Natural killer cell (primary cell): ENCODE measurements at regions not wholly inside any gene's neighbourhood (a gene's known extent, or its start where the extent isn't known, plus 50 kb on each side); places are given as distances from the start of the nearest gene placed in this dataset.

Source experiments
- ATAC-seq, 3 donors: fragments of 150-1000 bp in 2 of 3; fragments of 200-7000 bp in 1 of 3; cut with Tn5 transposase; 1 replicate in 1 of 3; 2 replicates in 2 of 3; pipeline ENCODE4 v1.10.0; 2021; ENCODE audit warnings: mild to moderate bottlenecking in 2 of 3, moderate library complexity in 2 of 3
- DNase-seq, 2 donors: peaks; one replicate each; pipeline versions ENCODE4 v3.0.0 to v3.0.0-alpha.2; 2013 to 2021; ENCODE audit warnings: mixed read lengths in 1 of 2
- H3K27ac ChIP-seq: one replicate; pipeline ENCODE4 v1.5.1; 2013; ENCODE audit warnings: mild to moderate bottlenecking, low read length
- H3K27me3 ChIP-seq: one replicate; pipeline ENCODE4 v1.6.1; 2013; ENCODE audit warnings: low read length; ENCODE audit not compliant: control insufficient read depth, insufficient read depth
- H3K36me3 ChIP-seq: one replicate; pipeline ENCODE4 v1.6.1; 2013; ENCODE audit warnings: low read length; ENCODE audit not compliant: control insufficient read depth, insufficient read depth
- H3K4me1 ChIP-seq: one replicate; pipeline ENCODE4 v1.6.1; 2013; ENCODE audit warnings: low read length; ENCODE audit not compliant: control insufficient read depth, insufficient read depth
- H3K4me3 ChIP-seq: one replicate; pipeline ENCODE4 v1.5.1; 2013; ENCODE audit warnings: low read length
- H3K9me3 ChIP-seq: one replicate; pipeline ENCODE4 v1.6.1; 2013; ENCODE audit warnings: low read length; ENCODE audit not compliant: control insufficient read depth, insufficient read depth
- H3K27ac Mint-ChIP-seq, 2 donors: one replicate each; pipeline ENCODE4 v1.8.0; 2022; ENCODE audit warnings: mild to moderate bottlenecking in 2 of 2, mixed read lengths in 2 of 2, moderate library complexity in 1 of 2
- H3K27me3 Mint-ChIP-seq, 2 donors: one replicate each; pipeline ENCODE4 v1.8.0; 2022; ENCODE audit warnings: low read depth in 2 of 2, mixed read lengths in 2 of 2
- H3K36me3 Mint-ChIP-seq: one replicate; pipeline ENCODE4 v1.8.0; 2022; ENCODE audit warnings: mixed read lengths
- H3K4me1 Mint-ChIP-seq, 2 donors: one replicate each; pipeline ENCODE4 v1.8.0; 2022; ENCODE audit warnings: mixed read lengths in 2 of 2
- H3K4me3 Mint-ChIP-seq: one replicate; pipeline ENCODE4 v1.8.0; 2022; ENCODE audit warnings: mild to moderate bottlenecking, moderate library complexity, mixed read lengths
- H3K9me3 Mint-ChIP-seq, 2 donors: one replicate each; pipeline ENCODE4 v1.8.0; 2022; ENCODE audit warnings: mixed read lengths in 2 of 2
- WGBS: methylation state at CpG from one replicate; pipeline ENCODE4 v1.1.7; 2013; ENCODE audit warnings: missing lambda C conversion rate; ENCODE audit not compliant: insufficient coverage; 5-methylcytosine and 5-hydroxymethylcytosine counted together
- intact Hi-C: fragments of 100-400 bp; cut with micrococcal nuclease; formaldehyde crosslinking; loops from one replicate; pipeline ENCODE4 v1.14.2; 2022
- TF ChIP-seq, protein P1 (sequence below): fragments of 200-600 bp; IDR thresholded peaks from one replicate; pipeline ENCODE4 v1.8.0; 2022; ENCODE audit warnings: antibody characterized with exemption

DNA sequence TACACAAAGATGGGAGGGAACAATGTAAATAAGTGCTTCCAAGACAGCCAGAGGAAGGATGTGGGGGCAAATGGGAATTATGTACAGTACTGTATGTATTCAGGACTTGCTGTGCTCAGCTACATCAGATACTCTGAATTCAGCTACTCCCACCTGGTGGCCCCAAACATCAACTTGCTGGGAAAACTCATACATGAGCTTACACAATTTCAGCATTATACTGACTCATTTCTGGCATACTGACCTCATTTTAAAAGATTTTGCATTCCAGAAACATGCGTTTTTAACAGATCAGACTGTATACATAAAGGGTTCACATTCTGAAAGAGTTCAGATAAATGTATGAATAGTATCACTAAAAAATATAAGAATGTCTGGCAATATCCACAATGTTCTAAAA, 59.7 kb downstream of the GPX5 start:
- no CpG with 5 or more reads among the region's 1 CpG for WGBS
- DNase-seq: no peak
- Mint-ChIP-seq H3K4me1 (peaks cover 16% of the 10 kb centered on the region in 2 donors), H3K27me3 (peaks cover 46 to 82% of the 10 kb centered on the region in 2 donors), H3K4me3 (no peak overlapping the region), H3K9me3 (peaks cover 0 to 2% of the 10 kb centered on the region in 2 donors), H3K36me3 (peaks cover 15% of the 10 kb centered on the region), H3K27ac (no peak overlapping the region)
- H3K27ac ChIP-seq: no peak overlapping the region
- TF ChIP-seq, protein P1, sequence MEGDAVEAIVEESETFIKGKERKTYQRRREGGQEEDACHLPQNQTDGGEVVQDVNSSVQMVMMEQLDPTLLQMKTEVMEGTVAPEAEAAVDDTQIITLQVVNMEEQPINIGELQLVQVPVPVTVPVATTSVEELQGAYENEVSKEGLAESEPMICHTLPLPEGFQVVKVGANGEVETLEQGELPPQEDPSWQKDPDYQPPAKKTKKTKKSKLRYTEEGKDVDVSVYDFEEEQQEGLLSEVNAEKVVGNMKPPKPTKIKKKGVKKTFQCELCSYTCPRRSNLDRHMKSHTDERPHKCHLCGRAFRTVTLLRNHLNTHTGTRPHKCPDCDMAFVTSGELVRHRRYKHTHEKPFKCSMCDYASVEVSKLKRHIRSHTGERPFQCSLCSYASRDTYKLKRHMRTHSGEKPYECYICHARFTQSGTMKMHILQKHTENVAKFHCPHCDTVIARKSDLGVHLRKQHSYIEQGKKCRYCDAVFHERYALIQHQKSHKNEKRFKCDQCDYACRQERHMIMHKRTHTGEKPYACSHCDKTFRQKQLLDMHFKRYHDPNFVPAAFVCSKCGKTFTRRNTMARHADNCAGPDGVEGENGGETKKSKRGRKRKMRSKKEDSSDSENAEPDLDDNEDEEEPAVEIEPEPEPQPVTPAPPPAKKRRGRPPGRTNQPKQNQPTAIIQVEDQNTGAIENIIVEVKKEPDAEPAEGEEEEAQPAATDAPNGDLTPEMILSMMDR: no peak
- intact Hi-C loops: no loop called here
- no peaks in the 10 kb centered on the region for H3K9me3 ChIP-seq
- H3K4me3 ChIP-seq: no peak overlapping the region
- peaks cover 13% of the 10 kb centered on the region for H3K4me1 ChIP-seq
- H3K36me3 ChIP-seq: no peaks in the 10 kb centered on the region
- H3K27me3 ChIP-seq: peaks cover 48% of the 10 kb centered on the region
- ATAC-seq: no peak

DNA sequence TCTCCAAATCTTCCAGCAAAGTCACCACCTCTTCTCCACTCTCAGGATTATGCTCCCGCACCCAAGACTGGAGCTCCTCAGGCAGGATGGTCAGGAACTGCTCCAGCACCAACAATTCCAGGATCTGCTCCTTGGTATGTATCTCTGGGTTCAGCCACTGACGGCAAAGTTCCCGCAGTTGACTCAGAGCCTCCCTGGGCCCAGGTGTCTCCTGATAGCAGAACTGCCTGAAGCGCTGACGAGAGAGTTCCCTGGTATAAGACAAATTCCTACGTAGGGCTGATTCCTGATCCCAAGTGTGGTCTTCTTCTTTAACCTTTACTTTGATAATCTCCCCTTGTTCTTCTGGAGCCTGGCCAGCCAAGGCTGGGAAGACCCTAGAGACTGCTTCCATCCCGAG, 60.6 kb downstream of the GPX5 start:
- Histone ChIP-seq H3K9me3 (no peaks in the 10 kb centered on the region), H3K4me1 (peaks cover 13% of the 10 kb centered on the region), H3K27ac (no peak overlapping the region), H3K4me3 (no peak overlapping the region), H3K36me3 (no peaks in the 10 kb centered on the region), H3K27me3 (peaks cover 57% of the 10 kb centered on the region)
- intact Hi-C loops: no loop called here
- DNase-seq (no peak), ATAC-seq (no peak)
- Mint-ChIP-seq H3K9me3 (peaks cover 0 to 3% of the 10 kb centered on the region in 2 donors), H3K4me3 (peak overlapping the region; percentile 49), H3K27me3 (peaks cover 52 to 92% of the 10 kb centered on the region in 2 donors), H3K27ac (no peak overlapping the region), H3K4me1 (peaks cover 16% of the 10 kb centered on the region in 2 donors), H3K36me3 (peaks cover 15% of the 10 kb centered on the region)
- 93% methylated on average over 7 of the region's 7 CpGs for WGBS
- TF ChIP-seq, protein P1: no peak

DNA sequence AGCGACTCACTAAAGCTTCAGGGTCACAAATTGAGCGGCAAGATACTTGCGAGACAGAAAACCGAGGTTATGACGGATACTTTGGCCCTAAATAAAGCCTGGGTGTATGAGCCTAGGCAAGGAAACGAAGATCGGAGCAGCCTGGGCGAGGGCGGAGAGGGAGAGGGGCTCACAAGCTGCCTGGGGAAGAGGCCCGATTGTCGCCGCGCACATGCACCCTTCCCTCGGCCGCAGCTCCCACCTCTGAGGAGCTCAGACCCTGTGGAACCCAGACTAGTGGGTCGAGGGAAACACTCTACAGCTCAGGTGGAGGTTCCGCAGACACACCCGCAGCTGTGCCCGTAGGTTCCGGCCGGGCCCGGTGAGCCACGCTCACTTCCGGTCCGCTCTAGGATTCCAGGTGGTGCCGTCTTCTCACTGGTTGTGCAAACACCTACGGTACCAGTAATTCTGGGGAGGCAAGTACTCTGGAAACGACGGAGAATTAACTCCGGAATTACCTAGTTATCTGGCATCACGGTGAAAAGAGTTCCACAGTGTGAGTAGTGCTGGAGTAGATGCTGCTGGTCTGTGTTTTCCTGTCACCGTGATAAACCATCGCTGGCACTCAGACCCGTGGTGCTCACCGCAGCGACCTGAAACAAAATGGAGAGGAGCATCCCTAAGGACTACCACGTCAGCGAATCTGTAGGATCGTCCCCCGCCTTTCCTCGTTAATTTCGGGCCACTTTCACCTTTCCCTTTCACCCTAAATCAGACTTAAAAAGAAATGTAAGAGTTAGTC, 61.5 kb downstream of the GPX5 start:
- TF ChIP-seq, protein P1: no peak
- ATAC-seq (peak in 2 of 3 donors; percentile 48 to 61), DNase-seq (peak in 1 of 2 donors; percentile 70)
- H3K4me3 ChIP-seq: peak overlapping the region; percentile 33
- H3K4me1 ChIP-seq: peaks cover 13% of the 10 kb centered on the region
- H3K27me3 ChIP-seq: peaks cover 61% of the 10 kb centered on the region
- Mint-ChIP-seq H3K9me3 (peaks cover 0 to 3% of the 10 kb centered on the region in 2 donors), H3K4me3 (peak overlapping the region; percentile 49), H3K27ac (no peak overlapping the region), H3K36me3 (peaks cover 22% of the 10 kb centered on the region), H3K4me1 (peaks cover 16% of the 10 kb centered on the region in 2 donors), H3K27me3 (peaks cover 58 to 92% of the 10 kb centered on the region in 2 donors)
- 4% methylated on average over 42 of the region's 42 CpGs for WGBS
- no peaks in the 10 kb centered on the region for H3K9me3 ChIP-seq
- no peaks in the 10 kb centered on the region for H3K36me3 ChIP-seq
- no peak overlapping the region for H3K27ac ChIP-seq
- intact Hi-C loops: no loop called here

DNA sequence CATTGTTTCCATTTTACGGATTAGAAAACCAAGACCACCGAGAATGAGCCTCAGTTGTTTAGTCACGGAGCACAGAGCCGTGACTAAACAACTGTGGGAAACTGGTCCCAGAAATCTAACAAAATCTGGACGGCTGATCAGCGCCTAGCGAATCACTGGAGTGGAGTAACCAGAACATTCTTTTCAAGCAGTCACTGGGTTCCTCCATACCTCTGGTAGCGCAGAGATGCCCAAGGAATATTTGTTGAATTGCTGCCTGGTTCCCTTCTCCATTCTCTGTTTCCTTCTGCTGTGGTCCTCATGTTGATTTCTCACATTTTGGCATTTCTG, 62.0 kb downstream of the GPX5 start:
- H3K36me3 ChIP-seq: no peaks in the 10 kb centered on the region
- DNase-seq (no peak), ATAC-seq (no peak)
- Mint-ChIP-seq H3K4me3 (peak overlapping the region; percentile 49), H3K9me3 (peaks cover 0 to 3% of the 10 kb centered on the region in 2 donors), H3K27ac (no peak overlapping the region), H3K27me3 (peaks cover 55 to 94% of the 10 kb centered on the region in 2 donors), H3K36me3 (peaks cover 25% of the 10 kb centered on the region), H3K4me1 (peaks cover 16% of the 10 kb centered on the region in 2 donors)
- H3K27me3 ChIP-seq: peaks cover 65% of the 10 kb centered on the region
- TF ChIP-seq, protein P1: no peak
- intact Hi-C loops: no loop called here
- H3K4me1 ChIP-seq: peaks cover 13% of the 10 kb centered on the region
- no peak overlapping the region for H3K4me3 ChIP-seq
- no peaks in the 10 kb centered on the region for H3K9me3 ChIP-seq
- 23% methylated on average over 8 of the region's 8 CpGs for WGBS
- H3K27ac ChIP-seq: no peak overlapping the region
